PC-9 (cell line): ENCODE measurements at regions not wholly inside any gene's neighbourhood (a gene's known extent, or its start where the extent isn't known, plus 50 kb on each side); places are given as distances from the start of the nearest gene placed in this dataset.

Experiments used
- BruUV-seq: library from RNA; stranded (reverse); fragments of 400-500 nt; replicated peaks from 2 replicates; lab custom pipeline; 2021; lab: Mats Ljungman, UMichigan
- CTCF ChIA-PET: fragments of 300-600 bp; sonication (Branson Sonifier 250); formaldehyde crosslinking; loops from one replicate; lab custom pipeline; 2022; ENCODE audit warnings: antibody characterized with exemption; lab: Charles Lee
- POLR2A ChIA-PET: fragments of 300-600 bp; sonication (Branson Sonifier 250); formaldehyde crosslinking; loops from one replicate; lab custom pipeline; 2022; ENCODE audit warnings: antibody characterized with exemption; ENCODE audit not compliant: unreplicated experiment; lab: Charles Lee
- DNase-seq, 2 experiments: peaks; one replicate each; pipeline versions ENCODE4 v3.0.0 to v3.0.0-alpha.2; 2015 to 2022; ENCODE audit warnings: mixed read lengths in 1 of 2
- H2AFZ ChIP-seq: fragments of 200-600 bp; sonication (generic); 2 replicates; pipeline ENCODE4 v1.8.1; 2017; ENCODE audit warnings: antibody characterized with exemption
- H3F3A ChIP-seq: fragments of 200-600 bp; sonication (generic); 2 replicates; pipeline ENCODE4 v1.8.1; 2017; ENCODE audit warnings: antibody characterized with exemption, mild to moderate bottlenecking, low read depth; ENCODE audit not compliant: insufficient read depth
- H3K27ac ChIP-seq: fragments of 200-600 bp; sonication (generic); 2 replicates; pipeline ENCODE4 v1.6.1; 2016; ENCODE audit warnings: mixed run types
- H3K27me3 ChIP-seq: fragments of 200-600 bp; sonication (generic); 2 replicates; pipeline ENCODE4 v1.6.1; 2016; ENCODE audit warnings: low read depth, mixed run types; ENCODE audit not compliant: insufficient read depth
- H3K36me3 ChIP-seq: fragments of 200-600 bp; sonication (generic); 2 replicates; pipeline ENCODE4 v1.6.1; 2016; ENCODE audit warnings: low read depth, mixed run types
- H3K4me1 ChIP-seq: fragments of 200-600 bp; sonication (generic); replicated peaks from 2 replicates; pipeline ENCODE4 v1.6.1; 2016; ENCODE audit warnings: mixed run types; ENCODE audit not compliant: insufficient read depth
- H3K4me2 ChIP-seq: fragments of 200-600 bp; sonication (generic); 2 replicates; pipeline ENCODE4 v1.6.1; 2017; ENCODE audit warnings: mixed run types
- H3K4me3 ChIP-seq: fragments of 200-600 bp; sonication (generic); 2 replicates; pipeline ENCODE4 v1.6.1; 2016; ENCODE audit warnings: mixed run types
- H3K79me2 ChIP-seq: fragments of 200-600 bp; sonication (generic); 2 replicates; pipeline ENCODE4 v1.6.1; 2017; ENCODE audit warnings: low read depth, mixed run types
- H3K9me2 ChIP-seq: fragments of 200-600 bp; sonication (generic); 2 replicates; pipeline ENCODE4 v1.8.1; 2017; ENCODE audit warnings: mild to moderate bottlenecking; ENCODE audit not compliant: insufficient read depth
- H3K9me3 ChIP-seq: fragments of 200-600 bp; sonication (generic); 2 replicates; pipeline ENCODE4 v1.8.1; 2016; ENCODE audit warnings: low read depth; ENCODE audit not compliant: insufficient read depth
- H4K20me1 ChIP-seq: fragments of 200-600 bp; sonication (generic); 2 replicates; pipeline ENCODE4 v1.8.1; 2017; ENCODE audit not compliant: insufficient read depth
- CTCF ChIP-seq: fragments of 200-600 bp; sonication (generic); conservative IDR thresholded peaks from 2 replicates; pipeline ENCODE4 v1.6.1; 2017; ENCODE audit warnings: mixed run types, antibody characterized with exemption, mild to moderate bottlenecking, moderate library complexity
- EZH2 ChIP-seq: fragments of 200-600 bp; sonication (generic); IDR thresholded peaks from 2 replicates; pipeline ENCODE4 v1.8.0; 2017; ENCODE audit warnings: antibody characterized with exemption, low read depth
- intact Hi-C: fragments of 100-400 bp; cut with micrococcal nuclease; formaldehyde crosslinking; loops from one replicate; pipeline ENCODE4 v1.10.0; 2022; ENCODE audit not compliant: unreplicated experiment

- no peaks in the 10 kb centered on the region for H3K9me2 ChIP-seq
- H3F3A ChIP-seq, result no peaks in the 10 kb centered on the region
- no peak overlapping the region for H3K4me2 ChIP-seq
- no peak overlapping the region for H3K27ac ChIP-seq
- DNase-seq, result no peak
- no TSS peak for BruUV-seq
- no peak overlapping the region for H3K4me3 ChIP-seq
- no peaks in the 10 kb centered on the region for H3K36me3 ChIP-seq
- no peak for TF ChIP-seq CTCF
- no peak for TF ChIP-seq EZH2
- intact Hi-C loops, result no loop called here
- ChIA-PET POLR2A (no interaction called here), CTCF (no interaction called here)
- H3K79me2 ChIP-seq, result no peaks in the 10 kb centered on the region
- H4K20me1 ChIP-seq, result no peaks in the 10 kb centered on the region
- no peaks in the 10 kb centered on the region for H3K4me1 ChIP-seq
- no peaks in the 10 kb centered on the region for H3K9me3 ChIP-seq
- H2AFZ ChIP-seq, result no peak overlapping the region
- H3K27me3 ChIP-seq, result peaks cover 66% of the 10 kb centered on the region
Measured at GRCh38 chr14:96727980-96728717, 69.0 kb upstream of the VRK1 start.

DNA sequence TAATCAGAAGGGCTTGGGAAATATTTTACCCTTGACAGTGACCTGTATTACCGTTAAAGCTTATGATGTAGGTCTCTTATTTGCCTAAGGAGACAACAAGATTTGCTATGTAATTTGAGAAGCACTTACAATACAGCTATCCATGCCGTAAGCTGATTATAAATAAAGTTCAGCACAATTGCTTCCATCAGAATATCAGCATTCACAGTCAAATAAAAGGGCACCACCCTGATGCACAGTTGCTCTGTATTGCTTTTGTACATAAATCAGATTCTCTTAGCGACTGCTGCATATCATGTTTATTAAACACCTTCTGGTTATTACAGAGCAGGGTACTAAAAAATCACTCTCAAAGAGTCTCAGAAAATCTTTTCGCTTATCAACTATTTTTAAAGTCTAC lies 67.3 kb upstream of the VRK1 start:
- no peaks in the 10 kb centered on the region for H3K9me3 ChIP-seq
- no peaks in the 10 kb centered on the region for H4K20me1 ChIP-seq
- no TSS peak for BruUV-seq
- no peaks in the 10 kb centered on the region for H3K79me2 ChIP-seq
- no peaks in the 10 kb centered on the region for H3K4me1 ChIP-seq
- H3F3A ChIP-seq, result no peaks in the 10 kb centered on the region
- POLR2A ChIA-PET, result no interaction called here
- TF ChIP-seq EZH2, result no peak
- no peak for TF ChIP-seq CTCF
- no peak overlapping the region for H3K4me2 ChIP-seq
- intact Hi-C loops, result loop anchor here (10.0 kb wide), 1 partner anchor 145 kb away; no protein-coding TSS in a partner anchor
- no peak overlapping the region for H3K4me3 ChIP-seq
- no peak for DNase-seq
- H3K27me3 ChIP-seq, result peaks cover 68% of the 10 kb centered on the region
- H3K36me3 ChIP-seq, result no peaks in the 10 kb centered on the region
- CTCF ChIA-PET, result no interaction called here
- H2AFZ ChIP-seq, result no peak overlapping the region
- H3K9me2 ChIP-seq, result no peaks in the 10 kb centered on the region
- H3K27ac ChIP-seq, result no peak overlapping the region

DNA sequence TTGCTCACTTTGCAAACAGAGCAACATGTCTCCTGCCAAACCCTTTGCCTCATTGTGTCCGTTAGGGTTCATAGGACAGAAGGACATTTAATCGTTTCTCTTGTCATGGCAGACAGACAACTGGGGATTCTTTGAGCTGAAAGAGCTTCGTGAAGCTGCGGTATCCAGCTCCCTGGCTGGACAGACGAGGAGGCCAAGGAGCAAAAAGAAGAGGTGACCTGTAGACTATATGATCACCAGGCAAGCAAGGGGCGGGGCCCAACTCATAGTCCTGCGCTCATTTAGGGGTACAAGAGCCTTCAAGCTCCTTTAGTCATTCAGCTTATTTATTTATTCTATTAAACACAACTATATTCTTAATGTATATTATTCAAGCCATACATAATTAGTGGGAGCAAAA lies 66.8 kb upstream of the VRK1 start:
- Histone ChIP-seq H3K27me3 (peaks cover 68% of the 10 kb centered on the region), H3K27ac (no peak overlapping the region), H4K20me1 (no peaks in the 10 kb centered on the region), H3K4me2 (no peak overlapping the region), H2AFZ (no peak overlapping the region), H3K9me2 (no peaks in the 10 kb centered on the region), H3K4me3 (no peak overlapping the region), H3F3A (no peaks in the 10 kb centered on the region), H3K36me3 (no peaks in the 10 kb centered on the region), H3K9me3 (no peaks in the 10 kb centered on the region), H3K4me1 (no peaks in the 10 kb centered on the region), H3K79me2 (no peaks in the 10 kb centered on the region)
- CTCF ChIA-PET, result no interaction called here
- TF ChIP-seq EZH2, result no peak
- no peak for TF ChIP-seq CTCF
- POLR2A ChIA-PET, result no interaction called here
- intact Hi-C loops, result loop anchor here (10.0 kb wide), 1 partner anchor 146 kb away; no protein-coding TSS in a partner anchor
- no TSS peak for BruUV-seq
- DNase-seq, result no peak
